ENCODE measurements at regions not wholly inside any gene's neighbourhood (a gene's known extent, or its start where the extent isn't known, plus 50 kb on each side); places are given as distances from the start of the nearest gene placed in this dataset.
"Not testable (repeated sequence)": the region's sequence is repeated elsewhere in the genome, so short reads cannot be mapped to it uniquely, and the experiment has no call there.

DNA sequence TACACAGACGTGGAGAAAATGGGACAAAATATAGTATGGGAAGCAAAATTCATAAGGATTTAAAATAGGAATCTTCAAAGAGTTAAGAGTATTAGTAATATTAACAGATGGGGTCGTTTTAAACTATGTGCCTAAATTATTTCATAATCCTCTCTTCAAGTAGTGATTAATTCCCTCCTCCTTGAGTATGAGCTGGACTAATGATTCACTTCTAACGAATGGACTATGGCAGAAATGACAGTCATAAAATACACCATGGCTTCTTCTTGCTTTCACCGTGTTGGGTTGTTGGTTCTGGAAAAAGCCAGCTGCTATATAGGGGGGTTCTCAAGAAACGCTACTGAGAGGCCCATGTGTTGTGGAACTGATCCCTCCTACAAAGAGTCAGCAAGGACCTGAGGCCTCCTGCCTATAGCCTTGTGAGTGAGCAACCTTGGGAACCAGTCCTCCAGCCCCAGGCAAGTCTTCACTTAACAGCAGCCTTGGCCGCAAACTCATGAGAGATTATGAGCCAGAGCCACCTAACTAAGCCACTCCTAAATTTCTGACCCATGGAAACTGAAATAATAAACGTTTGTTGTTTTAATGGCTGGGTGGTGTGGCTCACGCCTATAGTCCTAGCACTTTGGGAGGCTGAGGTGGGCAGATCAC is 64.8 kb upstream of the ABHD2 start:
- Histone ChIP-seq H3K4me1 (ENCODE audit: control insufficient read depth in 3 of 3, insufficient read depth in 3 of 3, low read length in 3 of 3) (peaks cover 1 to 11% (median 10%) of the 10 kb centered on the region in 3 donors), H3K9me3 (ENCODE audit: control insufficient read depth in 3 of 3, low read length in 3 of 3) (no peaks in the 10 kb centered on the region), H3K9ac (ENCODE audit: low read depth in 1 of 3, low read length in 3 of 3) (no peak overlapping the region), H3K4me3 (ENCODE audit: low read length in 3 of 3) (no peak overlapping the region), H3K27me3 (ENCODE audit: control insufficient read depth in 3 of 3, insufficient read depth in 3 of 3, low read length in 3 of 3) (no peaks in the 10 kb centered on the region), H3K27ac (ENCODE audit: low read depth, low read length) (no peak overlapping the region), H3K36me3 (ENCODE audit: control insufficient read depth in 3 of 3, insufficient read depth in 3 of 3, low read length in 3 of 3) (no peaks in the 10 kb centered on the region)

DNA sequence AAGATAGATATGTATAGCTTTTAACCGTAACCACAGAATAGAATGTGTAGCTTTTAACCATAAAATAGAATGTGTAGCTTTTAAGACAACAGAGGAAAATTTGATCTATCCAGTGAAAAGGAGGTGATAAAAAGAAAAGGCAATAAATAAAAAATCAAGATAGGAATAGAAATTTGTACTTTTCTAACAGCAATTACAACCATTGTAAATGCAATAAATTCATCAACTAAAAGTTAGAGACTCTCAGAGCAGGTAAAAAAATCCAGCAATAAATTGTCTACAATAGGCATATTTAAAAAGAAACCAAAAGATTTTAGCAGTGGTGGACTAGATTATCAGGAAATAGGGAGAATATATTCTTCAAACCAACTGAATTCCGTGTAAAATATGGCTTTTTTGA is 63.8 kb upstream of the ABHD2 start:
- Histone ChIP-seq H3K4me1 (ENCODE audit: control insufficient read depth in 3 of 3, insufficient read depth in 3 of 3, low read length in 3 of 3) (peaks cover 0 to 6% (median 4%) of the 10 kb centered on the region in 3 donors), H3K27me3 (ENCODE audit: control insufficient read depth in 3 of 3, insufficient read depth in 3 of 3, low read length in 3 of 3) (no peaks in the 10 kb centered on the region), H3K4me3 (ENCODE audit: low read length in 3 of 3) (no peak overlapping the region), H3K27ac (ENCODE audit: low read depth, low read length) (no peak overlapping the region), H3K9me3 (ENCODE audit: control insufficient read depth in 3 of 3, low read length in 3 of 3) (no peaks in the 10 kb centered on the region), H3K36me3 (ENCODE audit: control insufficient read depth in 3 of 3, insufficient read depth in 3 of 3, low read length in 3 of 3) (no peaks in the 10 kb centered on the region), H3K9ac (ENCODE audit: low read depth in 1 of 3, low read length in 3 of 3) (no peak overlapping the region)

- Histone ChIP-seq H3K9ac (ENCODE audit: low read depth in 1 of 3, low read length in 3 of 3) (no peak overlapping the region), H3K4me1 (ENCODE audit: control insufficient read depth in 3 of 3, insufficient read depth in 3 of 3, low read length in 3 of 3) (peaks cover 0 to 6% (median 4%) of the 10 kb centered on the region in 3 donors), H3K36me3 (ENCODE audit: control insufficient read depth in 3 of 3, insufficient read depth in 3 of 3, low read length in 3 of 3) (no peaks in the 10 kb centered on the region), H3K4me3 (ENCODE audit: low read length in 3 of 3) (no peak overlapping the region), H3K27me3 (ENCODE audit: control insufficient read depth in 3 of 3, insufficient read depth in 3 of 3, low read length in 3 of 3) (no peaks in the 10 kb centered on the region), H3K9me3 (ENCODE audit: control insufficient read depth in 3 of 3, low read length in 3 of 3) (no peaks in the 10 kb centered on the region), H3K27ac (ENCODE audit: low read depth, low read length) (no peak overlapping the region)
These were observed 62.1 kb upstream of the ABHD2 start for GRCh38 chr15:89026167-89026566.

- Histone ChIP-seq H3K9me3 (ENCODE audit: control insufficient read depth in 3 of 3, low read length in 3 of 3) (no peaks in the 10 kb centered on the region), H3K36me3 (ENCODE audit: control insufficient read depth in 3 of 3, insufficient read depth in 3 of 3, low read length in 3 of 3) (no peaks in the 10 kb centered on the region), H3K9ac (ENCODE audit: low read depth in 1 of 3, low read length in 3 of 3) (no peak overlapping the region)
These were observed 60.2 kb upstream of the ABHD2 start for GRCh38 chr15:89028036-89028435.

GRCh38 chr15:89030311-89030710 is 57.9 kb upstream of the ABHD2 start:
- Histone ChIP-seq H3K27ac (ENCODE audit: low read depth, low read length) (no peak overlapping the region), H3K9ac (ENCODE audit: low read depth in 1 of 3, low read length in 3 of 3) (no peak overlapping the region), H3K36me3 (ENCODE audit: control insufficient read depth in 3 of 3, insufficient read depth in 3 of 3, low read length in 3 of 3) (no peaks in the 10 kb centered on the region), H3K4me1 (ENCODE audit: control insufficient read depth in 3 of 3, insufficient read depth in 3 of 3, low read length in 3 of 3) (no peaks in the 10 kb centered on the region), H3K4me3 (ENCODE audit: low read length in 3 of 3) (no peak overlapping the region), H3K9me3 (ENCODE audit: control insufficient read depth in 3 of 3, low read length in 3 of 3) (no peaks in the 10 kb centered on the region), H3K27me3 (ENCODE audit: control insufficient read depth in 3 of 3, insufficient read depth in 3 of 3, low read length in 3 of 3) (no peaks in the 10 kb centered on the region)

More at GRCh38 chr15:89028036-89028435, 60.2 kb upstream of the ABHD2 start:
- Histone ChIP-seq H3K27ac (ENCODE audit: low read depth, low read length) (no peak overlapping the region), H3K4me1 (ENCODE audit: control insufficient read depth in 3 of 3, insufficient read depth in 3 of 3, low read length in 3 of 3) (no peaks in the 10 kb centered on the region), H3K4me3 (ENCODE audit: low read length in 3 of 3) (no peak overlapping the region), H3K27me3 (ENCODE audit: control insufficient read depth in 3 of 3, insufficient read depth in 3 of 3, low read length in 3 of 3) (no peaks in the 10 kb centered on the region)

DNA sequence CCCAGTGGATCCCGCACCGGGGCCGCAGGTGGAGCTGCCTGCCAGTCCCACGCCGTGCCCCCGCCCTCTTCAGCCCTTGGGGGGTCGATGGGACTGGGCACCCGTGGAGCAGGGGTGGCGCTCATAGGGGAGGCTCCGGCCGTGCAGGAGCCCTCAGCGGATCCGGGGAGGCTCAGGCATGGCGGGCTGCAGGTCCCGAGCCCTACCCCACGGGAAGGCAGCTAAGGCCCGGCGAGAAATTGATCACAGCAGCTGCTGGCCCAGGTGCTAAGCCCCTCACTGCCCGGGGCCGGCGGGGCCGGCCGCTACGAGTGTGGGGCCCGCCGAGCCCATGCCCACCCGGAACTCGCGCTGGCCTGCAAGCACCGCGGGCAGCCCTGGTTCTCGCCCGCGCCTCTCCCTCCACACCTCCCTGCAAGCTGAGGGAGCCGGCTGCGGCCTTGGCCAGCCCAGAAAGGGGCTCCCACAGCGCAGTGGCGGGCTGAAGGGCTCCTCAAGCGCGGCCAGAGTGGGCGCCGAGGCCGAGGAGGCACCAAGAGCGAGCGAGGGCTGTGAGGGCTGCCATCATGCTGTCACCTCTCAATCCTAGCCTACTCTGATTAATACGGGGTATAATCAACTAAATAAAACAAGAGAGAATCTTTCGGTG is 56.5 kb upstream of the ABHD2 start:
- H3K27me3 ChIP-seq (ENCODE audit: control insufficient read depth in 3 of 3, insufficient read depth in 3 of 3, low read length in 3 of 3); H3K9me3 ChIP-seq (ENCODE audit: control insufficient read depth in 3 of 3, low read length in 3 of 3); H3K36me3 ChIP-seq (ENCODE audit: control insufficient read depth in 3 of 3, insufficient read depth in 3 of 3, low read length in 3 of 3); H3K4me1 ChIP-seq (ENCODE audit: control insufficient read depth in 3 of 3, insufficient read depth in 3 of 3, low read length in 3 of 3); H3K4me3 ChIP-seq (ENCODE audit: low read length in 3 of 3); H3K9ac ChIP-seq (ENCODE audit: low read depth in 1 of 3, low read length in 3 of 3); H3K27ac ChIP-seq (ENCODE audit: low read depth, low read length): not testable (repeated sequence)

DNA sequence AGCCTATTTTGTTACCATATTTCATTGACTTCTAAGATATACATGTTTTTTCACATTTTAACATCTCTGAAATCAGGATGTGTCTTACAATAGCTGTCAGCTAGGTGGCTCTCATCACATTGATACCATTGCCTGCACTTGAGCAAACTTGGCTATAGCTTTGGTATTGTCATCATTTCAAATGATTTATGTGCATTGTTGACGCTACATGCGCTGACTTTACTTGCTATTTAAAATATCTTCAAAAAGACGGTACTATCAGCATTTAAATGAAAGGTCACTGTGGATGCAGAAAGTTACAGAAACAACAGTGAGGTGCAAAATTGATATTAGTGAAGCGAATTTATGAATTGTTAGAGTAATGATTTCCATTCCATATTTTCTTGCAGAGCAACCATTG is 54.0 kb upstream of the ABHD2 start:
- Histone ChIP-seq H3K4me3 (ENCODE audit: low read length in 3 of 3) (no peak overlapping the region), H3K9me3 (ENCODE audit: control insufficient read depth in 3 of 3, low read length in 3 of 3) (no peaks in the 10 kb centered on the region), H3K27me3 (ENCODE audit: control insufficient read depth in 3 of 3, insufficient read depth in 3 of 3, low read length in 3 of 3) (peaks cover 0 to 9% (median 0%) of the 10 kb centered on the region in 3 donors), H3K27ac (ENCODE audit: low read depth, low read length) (no peak overlapping the region), H3K9ac (ENCODE audit: low read depth in 1 of 3, low read length in 3 of 3) (no peak overlapping the region), H3K36me3 (ENCODE audit: control insufficient read depth in 3 of 3, insufficient read depth in 3 of 3, low read length in 3 of 3) (no peaks in the 10 kb centered on the region), H3K4me1 (ENCODE audit: control insufficient read depth in 3 of 3, insufficient read depth in 3 of 3, low read length in 3 of 3) (no peaks in the 10 kb centered on the region)

- peaks cover 0 to 9% (median 0%) of the 10 kb centered on the region in 3 donors for H3K27me3 ChIP-seq (ENCODE audit: control insufficient read depth in 3 of 3, insufficient read depth in 3 of 3, low read length in 3 of 3)
- H3K9ac ChIP-seq (ENCODE audit: low read depth in 1 of 3, low read length in 3 of 3), result no peak overlapping the region
- no peaks in the 10 kb centered on the region for H3K9me3 ChIP-seq (ENCODE audit: control insufficient read depth in 3 of 3, low read length in 3 of 3)
- no peak overlapping the region for H3K27ac ChIP-seq (ENCODE audit: low read depth, low read length)
- H3K4me3 ChIP-seq (ENCODE audit: low read length in 3 of 3), result no peak overlapping the region
- H3K36me3 ChIP-seq (ENCODE audit: control insufficient read depth in 3 of 3, insufficient read depth in 3 of 3, low read length in 3 of 3), result no peaks in the 10 kb centered on the region
- H3K4me1 ChIP-seq (ENCODE audit: control insufficient read depth in 3 of 3, insufficient read depth in 3 of 3, low read length in 3 of 3), result no peaks in the 10 kb centered on the region
These were observed 53.1 kb upstream of the ABHD2 start for GRCh38 chr15:89035150-89035549.

- H3K36me3 ChIP-seq (ENCODE audit: control insufficient read depth in 3 of 3, insufficient read depth in 3 of 3, low read length in 3 of 3), result no peaks in the 10 kb centered on the region
- H3K9ac ChIP-seq (ENCODE audit: low read depth in 1 of 3, low read length in 3 of 3), result no peak overlapping the region
- H3K9me3 ChIP-seq (ENCODE audit: control insufficient read depth in 3 of 3, low read length in 3 of 3), result no peaks in the 10 kb centered on the region
- no peak overlapping the region for H3K4me3 ChIP-seq (ENCODE audit: low read length in 3 of 3)
- no peak overlapping the region for H3K27ac ChIP-seq (ENCODE audit: low read depth, low read length)
- no peaks in the 10 kb centered on the region for H3K4me1 ChIP-seq (ENCODE audit: control insufficient read depth in 3 of 3, insufficient read depth in 3 of 3, low read length in 3 of 3)
- H3K27me3 ChIP-seq (ENCODE audit: control insufficient read depth in 3 of 3, insufficient read depth in 3 of 3, low read length in 3 of 3), result peaks cover 0 to 9% (median 0%) of the 10 kb centered on the region in 3 donors
These were observed 52.6 kb upstream of the ABHD2 start for GRCh38 chr15:89035658-89036057.

GRCh38 chr15:89038146-89038545 is 50.1 kb upstream of the ABHD2 start:
- Histone ChIP-seq H3K27ac (ENCODE audit: low read depth, low read length) (no peak overlapping the region), H3K4me1 (ENCODE audit: control insufficient read depth in 3 of 3, insufficient read depth in 3 of 3, low read length in 3 of 3) (no peaks in the 10 kb centered on the region), H3K9ac (ENCODE audit: low read depth in 1 of 3, low read length in 3 of 3) (no peak overlapping the region), H3K27me3 (ENCODE audit: control insufficient read depth in 3 of 3, insufficient read depth in 3 of 3, low read length in 3 of 3) (peaks cover 0 to 9% (median 0%) of the 10 kb centered on the region in 3 donors), H3K36me3 (ENCODE audit: control insufficient read depth in 3 of 3, insufficient read depth in 3 of 3, low read length in 3 of 3) (no peaks in the 10 kb centered on the region), H3K9me3 (ENCODE audit: control insufficient read depth in 3 of 3, low read length in 3 of 3) (no peaks in the 10 kb centered on the region), H3K4me3 (ENCODE audit: low read length in 3 of 3) (no peak overlapping the region)

Data from skeletal muscle tissue (tissue), 3 donors.